GM23338 (cell line): ENCODE measurements at regions not wholly inside any gene's neighbourhood (a gene's known extent, or its start where the extent isn't known, plus 50 kb on each side); places are given as distances from the start of the nearest gene placed in this dataset.

Experiments used
- ATAC-seq: fragments of 200-7000 bp; cut with Tn5 transposase; 3 replicates; pipeline ENCODE4 v1.9.1; 2020
- DNase-seq: peaks from one replicate; pipeline ENCODE4 v3.0.0-alpha.2; 2015; ENCODE audit warnings: low spot score
- H2AFZ ChIP-seq: fragments of 200-600 bp; sonication (generic); 2 replicates; pipeline ENCODE4 v1.8.0; 2016; ENCODE audit warnings: antibody characterized with exemption, mild to moderate bottlenecking, moderate library complexity
- H3F3A ChIP-seq: fragments of 200-600 bp; sonication (generic); replicated peaks from 2 replicates; pipeline ENCODE4 v1.8.0; 2017; ENCODE audit warnings: antibody characterized with exemption, mixed run types, low read depth
- H3K27ac ChIP-seq: fragments of 200-600 bp; sonication (generic); 2 replicates; pipeline ENCODE4 v1.6.1; 2016; ENCODE audit warnings: low read depth
- H3K27me3 ChIP-seq: fragments of 200-600 bp; sonication (generic); 2 replicates; pipeline ENCODE4 v1.8.0; 2016; ENCODE audit warnings: mild to moderate bottlenecking, mixed run types, moderate library complexity; ENCODE audit not compliant: insufficient read depth
- H3K36me3 ChIP-seq: fragments of 200-600 bp; sonication (generic); 2 replicates; pipeline ENCODE4 v1.8.0; 2016; ENCODE audit warnings: mild to moderate bottlenecking; ENCODE audit not compliant: insufficient read depth
- H3K4me1 ChIP-seq: fragments of 200-600 bp; sonication (generic); 2 replicates; pipeline ENCODE4 v1.8.0; 2016; ENCODE audit warnings: mild to moderate bottlenecking, moderate library complexity; ENCODE audit not compliant: insufficient read depth
- H3K4me2 ChIP-seq: fragments of 200-600 bp; sonication (generic); 2 replicates; pipeline ENCODE4 v1.7.1; 2017; ENCODE audit warnings: mixed run types
- H3K4me3 ChIP-seq: fragments of 200-600 bp; sonication (generic); 2 replicates; pipeline ENCODE4 v1.6.1; 2016; ENCODE audit warnings: mixed run types
- H3K79me2 ChIP-seq: fragments of 200-600 bp; sonication (generic); replicated peaks from 2 replicates; pipeline ENCODE4 v1.8.0; 2017; ENCODE audit warnings: mild to moderate bottlenecking; ENCODE audit not compliant: insufficient read depth
- H3K9me2 ChIP-seq: fragments of 200-600 bp; sonication (generic); 2 replicates; pipeline ENCODE4 v1.8.0; 2017; ENCODE audit not compliant: insufficient read depth
- H4K20me1 ChIP-seq: fragments of 200-600 bp; sonication (generic); replicated peaks from 2 replicates; pipeline ENCODE4 v1.8.0; 2017; ENCODE audit warnings: mild to moderate bottlenecking; ENCODE audit not compliant: insufficient read depth
- H3K27ac Mint-ChIP-seq: 2 replicates; pipeline ENCODE4 v1.8.0; 2020; ENCODE audit warnings: inconsistent platforms, mild to moderate bottlenecking, moderate library complexity, mixed read lengths
- H3K27me3 Mint-ChIP-seq: 3 replicates; pipeline ENCODE4 v1.8.0; 2022; ENCODE audit warnings: low read depth, mild to moderate bottlenecking, moderate library complexity, mixed read lengths, inconsistent platforms; ENCODE audit not compliant: insufficient read depth, poor library complexity
- H3K36me3 Mint-ChIP-seq: 3 replicates; pipeline ENCODE4 v1.8.0; 2021; ENCODE audit warnings: low read depth, mild to moderate bottlenecking, inconsistent platforms, moderate library complexity, mixed read lengths
- H3K4me1 Mint-ChIP-seq: 3 replicates; pipeline ENCODE4 v1.8.0; 2020; ENCODE audit warnings: mild to moderate bottlenecking, inconsistent platforms, mixed read lengths
- H3K4me3 Mint-ChIP-seq: 3 replicates; pipeline ENCODE4 v1.8.0; 2021; ENCODE audit warnings: moderate library complexity, mild to moderate bottlenecking, inconsistent platforms, mixed read lengths
- H3K9me3 Mint-ChIP-seq: 3 replicates; pipeline ENCODE4 v1.8.0; 2020; ENCODE audit warnings: moderate library complexity, mild to moderate bottlenecking, inconsistent platforms, mixed read lengths
- EZH2phosphoT487 ChIP-seq: fragments of 200-600 bp; sonication (generic); IDR thresholded peaks from one replicate; pipeline ENCODE4 v1.8.1; 2018; ENCODE audit warnings: antibody characterized with exemption; ENCODE audit not compliant: unreplicated experiment
- JUNB ChIP-seq: IDR thresholded peaks from one replicate; pipeline ENCODE4 v1.6.1; 2016; ENCODE audit warnings: antibody characterized with exemption; ENCODE audit not compliant: unreplicated experiment
- NANOG ChIP-seq: IDR thresholded peaks from 2 replicates; pipeline ENCODE4 v1.6.1; 2016; ENCODE audit warnings: antibody characterized with exemption, borderline replicate concordance
- ZNF114 ChIP-seq: fragments of 250-450 bp; sonication (Bioruptor Pico); IDR thresholded peaks from 2 replicates; pipeline ENCODE4 v1.5.0; 2020; ENCODE audit warnings: mild to moderate bottlenecking, moderate library complexity
- ZNF331 ChIP-seq: fragments of 250-450 bp; sonication (Bioruptor Pico); IDR thresholded peaks from 2 replicates; pipeline ENCODE4 v1.5.0; 2020; ENCODE audit warnings: low read depth, mild to moderate bottlenecking, moderate library complexity
- TF ChIP-seq, protein P1 (sequence below): IDR thresholded peaks from one replicate; pipeline ENCODE4 v1.6.1; 2018; ENCODE audit warnings: antibody characterized with exemption; ENCODE audit not compliant: unreplicated experiment
- TF ChIP-seq, protein P2 (sequence below): IDR thresholded peaks from 2 replicates; pipeline ENCODE4 v1.6.1; 2016; ENCODE audit warnings: antibody characterized with exemption
- TF ChIP-seq, protein P3 (sequence below), 2 experiments: fragments of 200-600 bp in 1 of 2; sonication (generic) in 1 of 2; conservative IDR thresholded peaks; 2 replicates each; pipeline versions ENCODE4 v1.5.1 to v1.6.1; 2016 to 2017; ENCODE audit warnings: antibody characterized with exemption in 2 of 2, low read depth in 2 of 2, mild to moderate bottlenecking in 2 of 2, moderate library complexity in 1 of 2

DNA sequence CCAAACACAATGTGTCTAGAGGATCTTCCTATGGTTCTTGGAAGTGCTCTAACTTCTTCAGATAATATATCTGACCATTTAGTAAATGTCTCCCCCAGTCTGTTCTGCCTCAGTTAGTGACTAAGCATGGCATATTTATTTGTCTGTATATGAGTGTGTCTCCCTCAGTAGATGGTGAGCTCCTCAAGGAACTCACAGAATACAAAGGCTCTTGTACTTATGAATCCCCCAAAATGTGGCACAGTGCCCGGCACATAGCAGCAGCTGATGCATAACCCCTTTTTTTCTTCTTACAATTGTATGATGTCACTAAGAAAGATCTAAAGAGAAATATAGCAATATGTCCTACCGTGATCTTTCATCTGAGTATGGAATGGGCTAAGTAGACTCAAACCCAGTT is 264.7 kb upstream of the PRICKLE1 start (continued):
- TF ChIP-seq, protein P1, sequence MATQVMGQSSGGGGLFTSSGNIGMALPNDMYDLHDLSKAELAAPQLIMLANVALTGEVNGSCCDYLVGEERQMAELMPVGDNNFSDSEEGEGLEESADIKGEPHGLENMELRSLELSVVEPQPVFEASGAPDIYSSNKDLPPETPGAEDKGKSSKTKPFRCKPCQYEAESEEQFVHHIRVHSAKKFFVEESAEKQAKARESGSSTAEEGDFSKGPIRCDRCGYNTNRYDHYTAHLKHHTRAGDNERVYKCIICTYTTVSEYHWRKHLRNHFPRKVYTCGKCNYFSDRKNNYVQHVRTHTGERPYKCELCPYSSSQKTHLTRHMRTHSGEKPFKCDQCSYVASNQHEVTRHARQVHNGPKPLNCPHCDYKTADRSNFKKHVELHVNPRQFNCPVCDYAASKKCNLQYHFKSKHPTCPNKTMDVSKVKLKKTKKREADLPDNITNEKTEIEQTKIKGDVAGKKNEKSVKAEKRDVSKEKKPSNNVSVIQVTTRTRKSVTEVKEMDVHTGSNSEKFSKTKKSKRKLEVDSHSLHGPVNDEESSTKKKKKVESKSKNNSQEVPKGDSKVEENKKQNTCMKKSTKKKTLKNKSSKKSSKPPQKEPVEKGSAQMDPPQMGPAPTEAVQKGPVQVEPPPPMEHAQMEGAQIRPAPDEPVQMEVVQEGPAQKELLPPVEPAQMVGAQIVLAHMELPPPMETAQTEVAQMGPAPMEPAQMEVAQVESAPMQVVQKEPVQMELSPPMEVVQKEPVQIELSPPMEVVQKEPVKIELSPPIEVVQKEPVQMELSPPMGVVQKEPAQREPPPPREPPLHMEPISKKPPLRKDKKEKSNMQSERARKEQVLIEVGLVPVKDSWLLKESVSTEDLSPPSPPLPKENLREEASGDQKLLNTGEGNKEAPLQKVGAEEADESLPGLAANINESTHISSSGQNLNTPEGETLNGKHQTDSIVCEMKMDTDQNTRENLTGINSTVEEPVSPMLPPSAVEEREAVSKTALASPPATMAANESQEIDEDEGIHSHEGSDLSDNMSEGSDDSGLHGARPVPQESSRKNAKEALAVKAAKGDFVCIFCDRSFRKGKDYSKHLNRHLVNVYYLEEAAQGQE: no peak

DNA sequence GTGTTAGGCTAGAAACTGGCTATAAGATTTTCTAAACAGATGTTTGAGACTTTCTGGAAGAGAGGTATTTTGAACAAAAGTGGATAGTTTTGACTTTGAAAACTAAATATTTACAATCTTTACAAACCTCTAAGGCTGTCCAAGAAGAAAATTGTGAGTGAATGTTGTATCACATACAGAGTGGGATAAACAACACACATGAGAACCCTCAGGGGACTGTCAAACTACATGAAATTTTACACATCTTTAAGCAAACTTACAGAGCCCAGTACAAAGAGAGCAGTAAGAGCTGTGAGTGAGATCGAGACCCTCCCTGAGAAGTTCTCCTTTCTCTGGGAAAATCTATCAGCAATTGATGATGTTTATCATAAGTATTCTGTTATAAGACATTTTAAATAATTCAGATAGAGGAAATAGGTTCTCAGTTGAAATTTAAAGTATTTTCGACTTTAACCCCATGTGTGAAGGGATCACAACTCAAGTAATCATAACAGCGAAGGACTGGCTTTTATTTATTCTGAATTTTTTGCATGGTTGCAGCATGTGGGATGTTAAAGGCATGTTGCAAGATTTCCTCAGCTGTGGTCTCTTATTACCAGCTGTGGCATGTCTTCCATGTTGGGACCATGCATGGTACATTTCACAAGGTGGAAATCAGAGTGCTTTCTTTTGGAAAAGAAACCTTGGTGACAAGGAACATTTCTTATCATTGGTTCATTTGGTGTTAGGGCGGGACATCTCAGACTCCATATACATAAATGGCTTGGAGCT is 264.0 kb upstream of the PRICKLE1 start:
- Histone ChIP-seq H2AFZ (no peak overlapping the region), H3K27me3 (no peaks in the 10 kb centered on the region), H3K4me1 (no peaks in the 10 kb centered on the region), H3K4me3 (no peak overlapping the region), H4K20me1 (no peaks in the 10 kb centered on the region), H3K4me2 (no peak overlapping the region), H3F3A (no peaks in the 10 kb centered on the region), H3K36me3 (no peaks in the 10 kb centered on the region), H3K9me2 (peaks cover 3% of the 10 kb centered on the region; the same call in 1 of the 2 replicates), H3K27ac (no peak overlapping the region), H3K79me2 (no peaks in the 10 kb centered on the region)
- ATAC-seq: no peak
- DNase-seq: no peak
- Mint-ChIP-seq H3K36me3 (no peaks in the 10 kb centered on the region), H3K27ac (no peak overlapping the region), H3K9me3 (no peaks in the 10 kb centered on the region), H3K4me1 (no peaks in the 10 kb centered on the region), H3K27me3 (no peaks in the 10 kb centered on the region), H3K4me3 (no peak overlapping the region)
- TF ChIP-seq JUNB (no peak), EZH2phosphoT487 (no peak), NANOG (no peak), ZNF331 (no peak), ZNF114 (CRISPR knock-in tag) (no peak)
- TF ChIP-seq, protein P2, sequence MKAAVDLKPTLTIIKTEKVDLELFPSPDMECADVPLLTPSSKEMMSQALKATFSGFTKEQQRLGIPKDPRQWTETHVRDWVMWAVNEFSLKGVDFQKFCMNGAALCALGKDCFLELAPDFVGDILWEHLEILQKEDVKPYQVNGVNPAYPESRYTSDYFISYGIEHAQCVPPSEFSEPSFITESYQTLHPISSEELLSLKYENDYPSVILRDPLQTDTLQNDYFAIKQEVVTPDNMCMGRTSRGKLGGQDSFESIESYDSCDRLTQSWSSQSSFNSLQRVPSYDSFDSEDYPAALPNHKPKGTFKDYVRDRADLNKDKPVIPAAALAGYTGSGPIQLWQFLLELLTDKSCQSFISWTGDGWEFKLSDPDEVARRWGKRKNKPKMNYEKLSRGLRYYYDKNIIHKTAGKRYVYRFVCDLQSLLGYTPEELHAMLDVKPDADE: no peak
- TF ChIP-seq, protein P1: no peak
- TF ChIP-seq, protein P3, sequence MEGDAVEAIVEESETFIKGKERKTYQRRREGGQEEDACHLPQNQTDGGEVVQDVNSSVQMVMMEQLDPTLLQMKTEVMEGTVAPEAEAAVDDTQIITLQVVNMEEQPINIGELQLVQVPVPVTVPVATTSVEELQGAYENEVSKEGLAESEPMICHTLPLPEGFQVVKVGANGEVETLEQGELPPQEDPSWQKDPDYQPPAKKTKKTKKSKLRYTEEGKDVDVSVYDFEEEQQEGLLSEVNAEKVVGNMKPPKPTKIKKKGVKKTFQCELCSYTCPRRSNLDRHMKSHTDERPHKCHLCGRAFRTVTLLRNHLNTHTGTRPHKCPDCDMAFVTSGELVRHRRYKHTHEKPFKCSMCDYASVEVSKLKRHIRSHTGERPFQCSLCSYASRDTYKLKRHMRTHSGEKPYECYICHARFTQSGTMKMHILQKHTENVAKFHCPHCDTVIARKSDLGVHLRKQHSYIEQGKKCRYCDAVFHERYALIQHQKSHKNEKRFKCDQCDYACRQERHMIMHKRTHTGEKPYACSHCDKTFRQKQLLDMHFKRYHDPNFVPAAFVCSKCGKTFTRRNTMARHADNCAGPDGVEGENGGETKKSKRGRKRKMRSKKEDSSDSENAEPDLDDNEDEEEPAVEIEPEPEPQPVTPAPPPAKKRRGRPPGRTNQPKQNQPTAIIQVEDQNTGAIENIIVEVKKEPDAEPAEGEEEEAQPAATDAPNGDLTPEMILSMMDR (conservative IDR thresholded peaks at IDR 0.05; ENCODE audit: low read depth in 2 of 2): no peak
